GM12878 (cell line): ENCODE measurements at regions not wholly inside any gene's neighbourhood (a gene's known extent, or its start where the extent isn't known, plus 50 kb on each side); places are given as distances from the start of the nearest gene placed in this dataset.

Experiments used
- ATAC-seq: fragments of 200-7000 bp; cut with Tn5 transposase; 3 replicates; pipeline ENCODE4 v1.9.1; 2020; ENCODE audit warnings: mild to moderate bottlenecking, moderate library complexity
- BruUV-seq: library from RNA; stranded (reverse); fragments of 400-500 nt; replicated peaks from 2 replicates; lab custom pipeline; 2021; lab: Mats Ljungman, UMichigan
- CTCF ChIA-PET: fragments of 300-600 bp; sonication (Branson Sonifier 250); formaldehyde crosslinking; extraction: SDS; loops from one replicate; lab custom pipeline; 2021; ENCODE audit warnings: inconsistent platforms; lab: Yijun Ruan, JAX
- POLR2A ChIA-PET: fragments of 350-600 bp; formaldehyde crosslinking; extraction: SDS; loops from one replicate; lab custom pipeline; 2021; ENCODE audit warnings: inconsistent platforms; lab: Charles Lee
- RAD21 ChIA-PET: fragments of 300-600 bp; sonication (Branson Sonifier 250); formaldehyde crosslinking; loops from one replicate; lab custom pipeline; 2023; ENCODE audit warnings: antibody characterized with exemption; ENCODE audit not compliant: unreplicated experiment; lab: Charles Lee
- SMC1A ChIA-PET: fragments of 300-600 bp; sonication (Branson Sonifier 250); formaldehyde crosslinking; loops from one replicate; lab custom pipeline; 2023; ENCODE audit not compliant: unreplicated experiment, uncharacterized antibody; lab: Charles Lee
- DNase-seq: peaks from one replicate; pipeline ENCODE4 v3.0.0-alpha.2; 2011; ENCODE audit warnings: low read depth, low spot score
- FAIRE-seq: peaks from 3 replicates; lab custom pipeline; 2011; peaks lifted over from hg19 to GRCh38; lab: Jason Lieb, UNC
- H2AFZ ChIP-seq: 2 replicates; pipeline ENCODE4 v1.6.0; 2011; ENCODE audit warnings: low read depth, low read length, control low read depth; ENCODE audit not compliant: control insufficient read depth
- H3K27ac ChIP-seq: 2 replicates; pipeline ENCODE4 v1.5.1; 2011; ENCODE audit warnings: control low read depth; ENCODE audit not compliant: control insufficient read depth, insufficient read depth
- H3K27me3 ChIP-seq, 2 experiments: replicated peaks in 1 of 2; 2 replicates each; pipeline versions ENCODE4 v1.6.0 to v1.6.1; 2011; ENCODE audit warnings: low read length in 1 of 2; ENCODE audit not compliant: control insufficient read depth in 2 of 2, insufficient read depth in 2 of 2
- H3K36me3 ChIP-seq, 2 experiments: 2 replicates each; pipeline ENCODE4 v1.5.1; 2011; ENCODE audit warnings: low read length in 1 of 2; ENCODE audit not compliant: control insufficient read depth in 2 of 2, insufficient read depth in 2 of 2
- H3K4me1 ChIP-seq: 2 replicates; pipeline ENCODE4 v1.6.1; 2011; ENCODE audit warnings: mild to moderate bottlenecking, low read length, moderate library complexity, mixed read lengths; ENCODE audit not compliant: control insufficient read depth, insufficient read depth
- H3K4me2 ChIP-seq: 2 replicates; pipeline ENCODE4 v1.6.0; 2011; ENCODE audit warnings: control low read depth; ENCODE audit not compliant: control insufficient read depth, insufficient read depth
- H3K4me3 ChIP-seq: fragments of 200-600 bp; sonication (generic); 2 replicates; pipeline ENCODE4 v1.5.1; 2016
- H3K79me2 ChIP-seq: 2 replicates; pipeline ENCODE4 v1.6.0; 2011; ENCODE audit warnings: low read length; ENCODE audit not compliant: control insufficient read depth, insufficient read depth
- H3K9ac ChIP-seq: 2 replicates; pipeline ENCODE4 v1.8.0; 2011; ENCODE audit warnings: low read length, control low read depth, mixed read lengths; ENCODE audit not compliant: control insufficient read depth, insufficient read depth
- H3K9me3 ChIP-seq: replicated peaks from 3 replicates; pipeline ENCODE4 v1.5.1; 2011; ENCODE audit warnings: mild to moderate bottlenecking, low read length; ENCODE audit not compliant: control insufficient read depth, insufficient read depth
- H4K20me1 ChIP-seq: 2 replicates; pipeline ENCODE4 v1.6.0; 2011; ENCODE audit not compliant: control insufficient read depth, insufficient read depth
- ASH2L ChIP-seq: fragments of 300-600, 200-600 bp; sonication (generic); IDR thresholded peaks from 2 replicates; pipeline ENCODE4 v1.6.1; 2017; ENCODE audit warnings: low read depth, mild to moderate bottlenecking, borderline replicate concordance
- CEBPB ChIP-seq, 2 experiments: fragments of 150-350 bp in 1 of 2; IDR thresholded peaks; 2 replicates each; pipeline ENCODE4 v1.6.1; 2012 to 2014; ENCODE audit warnings: low read depth in 2 of 2, low read length in 2 of 2, borderline replicate concordance in 1 of 2, inconsistent platforms in 1 of 2
- CTCF ChIP-seq, 3 experiments: IDR thresholded peaks in 2 of 3; conservative IDR thresholded peaks in 1 of 3; 2 replicates each; pipeline ENCODE4 v1.5.1; 2011; ENCODE audit warnings: low read depth in 3 of 3, low read length in 3 of 3, mild to moderate bottlenecking in 3 of 3, control low read depth in 2 of 3, moderate library complexity in 2 of 3, inconsistent platforms in 1 of 3, mixed read lengths in 1 of 3; ENCODE audit not compliant: control insufficient read depth in 2 of 3, insufficient read depth in 1 of 3; ENCODE audit errors: extremely low read depth in 1 of 3
- E2F8 ChIP-seq: fragments of 450-650 bp; IDR thresholded peaks from 2 replicates; pipeline ENCODE4 v1.6.1; 2018; ENCODE audit warnings: mild to moderate bottlenecking, low read depth, moderate library complexity; ENCODE audit not compliant: partially characterized antibody
- E4F1 ChIP-seq: fragments of 450-650 bp; IDR thresholded peaks from 2 replicates; pipeline ENCODE4 v1.6.1; 2018; ENCODE audit warnings: borderline replicate concordance, mild to moderate bottlenecking; ENCODE audit not compliant: partially characterized antibody
- FOXK2 ChIP-seq: fragments of 450-650 bp; IDR thresholded peaks from 2 replicates; pipeline ENCODE4 v1.6.1; 2017; ENCODE audit warnings: mild to moderate bottlenecking, moderate library complexity
- MAX ChIP-seq: IDR thresholded peaks from 2 replicates; pipeline ENCODE4 v1.6.1; 2012; ENCODE audit warnings: low read depth, low read length, improper control_type of control experiment
- NFYB ChIP-seq: IDR thresholded peaks from 2 replicates; pipeline ENCODE4 v1.6.1; 2011; ENCODE audit warnings: low read depth, mild to moderate bottlenecking, low read length, improper control_type of control experiment, moderate library complexity; ENCODE audit not compliant: insufficient read depth
- POU2F2 ChIP-seq: IDR thresholded peaks from 3 replicates; pipeline ENCODE4 v1.6.1; 2011; ENCODE audit warnings: low read depth, mild to moderate bottlenecking, low read length, borderline replicate concordance
- RBBP5 ChIP-seq: fragments of 200-600 bp; sonication (generic); conservative IDR thresholded peaks from 2 replicates; pipeline ENCODE4 v1.6.1; 2016
- RELB ChIP-seq: fragments of 450-650 bp; IDR thresholded peaks from 2 replicates; pipeline ENCODE4 v1.6.1; 2017; ENCODE audit warnings: low read depth, mild to moderate bottlenecking, moderate library complexity
- SUPT20H ChIP-seq: IDR thresholded peaks from 2 replicates; pipeline ENCODE4 v1.6.1; 2011; ENCODE audit warnings: low read depth, mild to moderate bottlenecking, low read length, moderate library complexity, borderline replicate concordance; ENCODE audit not compliant: control insufficient read depth
- USF2 ChIP-seq: IDR thresholded peaks from 2 replicates; pipeline ENCODE4 v1.6.1; 2011; ENCODE audit warnings: low read depth, low read length, improper control_type of control experiment, borderline replicate concordance
- ZNF274 ChIP-seq: IDR thresholded peaks from one replicate; pipeline ENCODE4 v1.8.0; 2011; ENCODE audit not compliant: insufficient read length, insufficient read depth
- WGBS: methylation state at CpG from one replicate; pipeline ENCODE4 v1.1.6; 2016; ENCODE audit warnings: low lambda C conversion rate; ENCODE audit not compliant: insufficient replicate concordance, insufficient coverage; ENCODE audit errors: missing lambda C conversion rate; 5-methylcytosine and 5-hydroxymethylcytosine counted together
- in situ Hi-C: fragments of 300-500 bp; cut with MboI; formaldehyde crosslinking; loops from 9 replicates; pipeline ENCODE4 v1.14.3; 2018; ENCODE audit warnings: mixed read lengths
- intact Hi-C: fragments of 100-400 bp; cut with micrococcal nuclease; formaldehyde crosslinking; loops from one replicate; pipeline ENCODE4 v1.14.2; 2022; ENCODE audit not compliant: unreplicated experiment

GRCh38 chr10:78402591-78402990, 368.9 kb downstream of the RPS24 start:
- ATAC-seq (no peak), FAIRE-seq (no peak), DNase-seq (no peak)
- Histone ChIP-seq H3K4me3 (no peak overlapping the region), H2AFZ (no peak overlapping the region), H3K4me2 (no peak overlapping the region), H3K36me3 (no peaks in the 10 kb centered on the region), H3K4me1 (no peaks in the 10 kb centered on the region), H3K9ac (no peak overlapping the region), H3K27me3 (peaks cover 0 to 6% of the 10 kb centered on the region in 2 experiments; a peak in 2 of 4 replicates), H3K9me3 (no peaks in the 10 kb centered on the region), H4K20me1 (no peaks in the 10 kb centered on the region), H3K27ac (no peak overlapping the region), H3K79me2 (no peaks in the 10 kb centered on the region)
- in situ Hi-C loops = no loop called here
- ChIA-PET POLR2A (no interaction called here), SMC1A (no interaction called here), CTCF (no interaction called here), RAD21 (no interaction called here)
- no TSS peak for BruUV-seq
- WGBS = 0% methylated on average over 4 of the region's 4 CpGs
- intact Hi-C loops = no loop called here
- TF ChIP-seq E4F1 = no peak
- TF ChIP-seq SUPT20H = no peak
- no peak for TF ChIP-seq ASH2L
- no peak for TF ChIP-seq NFYB
- TF ChIP-seq POU2F2 = no peak
- no peak for TF ChIP-seq E2F8
- TF ChIP-seq CEBPB (IDR thresholded peaks at IDR 0.05; ENCODE audit: borderline replicate concordance in 1 of 2, low read depth in 2 of 2, low read length in 2 of 2) = no peak
- no peak for TF ChIP-seq RELB
- TF ChIP-seq CTCF (IDR thresholded peaks at IDR 0.05 in 2 of 3, conservative IDR thresholded peaks at IDR 0.05 in 1 of 3; ENCODE audit: control insufficient read depth in 2 of 3, extremely low read depth in 1 of 3, insufficient read depth in 1 of 3, low read depth in 3 of 3, low read length in 3 of 3) = no peak
- no peak for TF ChIP-seq FOXK2
- TF ChIP-seq USF2 = no peak
- no peak for TF ChIP-seq ZNF274
- TF ChIP-seq MAX = no peak
- TF ChIP-seq RBBP5 = no peak
